Prostate gland (tissue), 2 donors: ENCODE measurements at regions not wholly inside any gene's neighbourhood (a gene's known extent, or its start where the extent isn't known, plus 50 kb on each side); places are given as distances from the start of the nearest gene placed in this dataset.
"Not testable (repeated sequence)": the region's sequence is repeated elsewhere in the genome, so short reads cannot be mapped to it uniquely, and the experiment has no call there.

Source experiments
- DNase-seq: peaks from one replicate; pipeline ENCODE4 v3.0.0-alpha.2; 2019; ENCODE audit warnings: low spot score
- H3K27ac ChIP-seq, 2 donors: fragments of 200-600 bp; sonication (generic); 2 replicates each; pipeline ENCODE4 v1.5.1; 2017 to 2019
- H3K27me3 ChIP-seq: fragments of 200-600 bp; sonication (generic); replicated peaks from 2 replicates; pipeline ENCODE4 v1.5.1; 2019; ENCODE audit not compliant: insufficient read depth
- H3K36me3 ChIP-seq, 2 donors: fragments of 200-600 bp; sonication (generic); 1 replicate in 1 of 2; 2 replicates in 1 of 2; pipeline versions ENCODE4 v1.5.1 to v1.8.1; 2017 to 2019
- H3K4me1 ChIP-seq: fragments of 200-600 bp; sonication (generic); replicated peaks from 2 replicates; pipeline ENCODE4 v1.5.1; 2019
- H3K4me3 ChIP-seq, 2 donors: fragments of 200-600 bp; sonication (generic); 2 replicates each; pipeline ENCODE4 v1.5.1; 2017 to 2019
- H3K9me3 ChIP-seq: fragments of 200-600 bp; sonication (generic); 2 replicates; pipeline ENCODE4 v1.5.1; 2017
- WGBS: methylation state at CpG from one replicate; pipeline ENCODE4 v1.1.5; 2018; 5-methylcytosine and 5-hydroxymethylcytosine counted together
- intact Hi-C: fragments of 100-400 bp; cut with DNase I; formaldehyde crosslinking; loops from one replicate; pipeline ENCODE4 v1.14.2; 2022

GRCh38 chr16:18136288-18136687, 200.2 kb downstream of the NPIPA8 start:
- H3K9me3 ChIP-seq, intact Hi-C loops, DNase-seq, H3K4me3 ChIP-seq, H3K27me3 ChIP-seq, H3K27ac ChIP-seq, H3K4me1 ChIP-seq, H3K36me3 ChIP-seq: not testable (repeated sequence)
- no CpG with 5 or more reads among the region's 1 CpG for WGBS

DNA sequence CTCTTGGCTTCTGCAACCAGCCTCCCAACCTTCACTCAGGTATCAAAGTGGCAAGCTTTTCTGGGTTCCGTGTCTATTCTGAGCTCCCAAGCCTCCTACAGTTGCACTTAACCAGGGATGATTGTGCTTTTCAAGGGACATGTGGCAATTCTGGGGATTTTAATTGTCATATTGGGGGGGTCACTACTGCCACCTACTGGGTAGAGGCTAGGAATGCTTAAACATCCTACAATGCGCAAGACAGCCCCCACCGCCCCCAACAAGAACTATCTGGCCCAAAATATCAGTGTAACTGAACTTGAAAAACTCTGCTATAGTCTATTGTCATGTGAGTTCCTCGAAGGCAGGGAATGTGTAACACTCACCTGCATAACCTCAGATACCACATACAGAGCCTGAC, 201.5 kb downstream of the NPIPA8 start:
- H3K36me3 ChIP-seq, H3K4me1 ChIP-seq, H3K4me3 ChIP-seq, H3K27ac ChIP-seq, DNase-seq, intact Hi-C loops, H3K27me3 ChIP-seq, H3K9me3 ChIP-seq: not testable (repeated sequence)
- WGBS: 63% methylated on average over 1 of the region's 4 CpGs

GRCh38 chr16:18131587-18131986, 204.9 kb downstream of the NPIPA8 start:
- DNase-seq, H3K4me1 ChIP-seq, H3K27me3 ChIP-seq, H3K36me3 ChIP-seq, intact Hi-C loops, H3K27ac ChIP-seq, H3K4me3 ChIP-seq, H3K9me3 ChIP-seq: not testable (repeated sequence)
- WGBS: 10% methylated on average over 6 of the region's 6 CpGs

DNA sequence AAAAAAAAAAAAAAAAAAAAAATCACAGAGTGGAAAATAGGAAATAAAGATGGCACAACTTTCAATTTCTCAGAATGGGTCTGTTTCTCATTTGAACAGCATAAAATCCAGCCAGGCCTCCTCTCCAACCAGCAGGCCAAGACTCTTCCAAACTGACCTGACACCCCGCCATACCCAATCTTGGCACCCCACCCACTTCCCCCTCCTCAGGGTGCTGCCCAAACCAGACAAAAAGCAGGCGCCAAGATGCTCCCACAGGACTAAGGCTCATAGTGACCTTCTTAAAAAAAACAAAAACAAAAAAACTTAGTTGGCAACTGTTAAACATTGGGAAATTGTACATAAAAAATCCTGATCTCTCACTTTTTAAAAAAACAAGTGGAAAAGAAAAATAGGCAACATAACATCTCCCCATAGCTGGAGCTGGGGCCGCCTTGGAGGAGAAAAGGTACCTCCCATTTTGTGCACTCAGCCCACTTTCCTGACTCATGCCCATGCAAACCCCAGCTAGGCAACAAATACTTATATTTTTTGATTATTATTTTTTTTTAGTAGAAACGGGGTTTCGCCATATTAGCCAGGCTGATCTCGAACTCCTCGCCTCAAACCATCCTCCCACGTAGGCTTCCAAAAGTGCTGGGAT, 205.9 kb downstream of the NPIPA8 start:
- H3K27ac ChIP-seq, H3K4me1 ChIP-seq, H3K27me3 ChIP-seq, DNase-seq, intact Hi-C loops, H3K4me3 ChIP-seq, H3K36me3 ChIP-seq, H3K9me3 ChIP-seq: not testable (repeated sequence)
- 91% methylated on average over 7 of the region's 8 CpGs for WGBS

- H3K4me1 ChIP-seq, H3K4me3 ChIP-seq, H3K27me3 ChIP-seq, DNase-seq, H3K36me3 ChIP-seq, H3K27ac ChIP-seq, intact Hi-C loops, H3K9me3 ChIP-seq: not testable (repeated sequence)
- WGBS: 100% methylated on average over 1 of the region's 12 CpGs
These were observed 209.5 kb downstream of the NPIPA8 start for GRCh38 chr16:18127033-18127432.

GRCh38 chr16:18119092-18119491, 217.4 kb downstream of the NPIPA8 start:
- DNase-seq, H3K4me1 ChIP-seq, H3K4me3 ChIP-seq, H3K36me3 ChIP-seq, intact Hi-C loops, H3K9me3 ChIP-seq, H3K27ac ChIP-seq, H3K27me3 ChIP-seq: not testable (repeated sequence)
- WGBS: 69% methylated on average over 3 of the region's 4 CpGs

DNA sequence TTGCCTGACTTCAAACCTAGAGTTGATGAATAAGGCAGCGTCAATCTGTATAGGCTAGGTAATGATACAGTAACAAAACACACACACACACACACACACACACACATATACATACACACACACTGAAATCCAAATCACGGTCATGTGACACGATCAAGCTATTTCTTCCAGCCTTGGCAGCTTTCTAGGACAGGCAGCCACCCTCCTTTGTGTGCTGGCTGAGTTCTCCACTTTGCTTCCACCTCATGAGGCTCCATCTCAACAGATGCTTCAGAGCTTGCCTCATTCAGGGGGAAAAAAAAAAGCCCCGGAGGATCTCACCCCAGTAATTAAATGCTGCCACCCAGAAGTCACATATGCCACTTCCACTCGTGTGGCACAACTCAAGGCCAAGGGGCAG, 217.9 kb downstream of the NPIPA8 start:
- H3K4me3 ChIP-seq, H3K36me3 ChIP-seq, H3K4me1 ChIP-seq, H3K27me3 ChIP-seq, H3K27ac ChIP-seq, intact Hi-C loops, H3K9me3 ChIP-seq, DNase-seq: not testable (repeated sequence)
- WGBS: 73% methylated on average over 4 of the region's 5 CpGs

- H3K27ac ChIP-seq, H3K9me3 ChIP-seq, H3K27me3 ChIP-seq, intact Hi-C loops, H3K4me3 ChIP-seq, H3K4me1 ChIP-seq, DNase-seq, H3K36me3 ChIP-seq: not testable (repeated sequence)
- WGBS: 39% methylated on average over 7 of the region's 9 CpGs
These were observed 218.5 kb downstream of the NPIPA8 start for GRCh38 chr16:18118071-18118470.

DNA sequence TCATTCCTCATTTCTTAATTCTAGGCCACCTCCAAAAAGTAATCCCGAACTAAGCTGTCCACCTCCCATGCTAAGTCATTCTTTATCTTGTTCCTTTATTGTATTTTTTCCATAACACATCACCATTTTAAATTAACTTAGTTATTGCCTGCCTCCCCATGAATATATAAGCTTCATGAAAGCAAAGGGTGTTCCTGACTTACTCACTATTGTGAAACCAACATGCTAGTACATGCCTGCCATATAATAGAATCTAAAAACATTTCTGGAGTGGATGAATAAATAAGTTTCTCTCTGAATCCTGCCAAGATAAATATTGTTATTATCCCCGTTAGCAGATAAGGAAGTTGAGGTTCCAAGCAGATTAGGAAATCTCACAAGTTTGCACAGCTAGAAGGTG, 232.1 kb downstream of the NPIPA8 start:
- H3K9me3 ChIP-seq, H3K4me1 ChIP-seq, intact Hi-C loops, H3K4me3 ChIP-seq, H3K27ac ChIP-seq, H3K27me3 ChIP-seq, H3K36me3 ChIP-seq, DNase-seq: not testable (repeated sequence)
- 53% methylated on average over 2 of the region's 2 CpGs for WGBS

DNA sequence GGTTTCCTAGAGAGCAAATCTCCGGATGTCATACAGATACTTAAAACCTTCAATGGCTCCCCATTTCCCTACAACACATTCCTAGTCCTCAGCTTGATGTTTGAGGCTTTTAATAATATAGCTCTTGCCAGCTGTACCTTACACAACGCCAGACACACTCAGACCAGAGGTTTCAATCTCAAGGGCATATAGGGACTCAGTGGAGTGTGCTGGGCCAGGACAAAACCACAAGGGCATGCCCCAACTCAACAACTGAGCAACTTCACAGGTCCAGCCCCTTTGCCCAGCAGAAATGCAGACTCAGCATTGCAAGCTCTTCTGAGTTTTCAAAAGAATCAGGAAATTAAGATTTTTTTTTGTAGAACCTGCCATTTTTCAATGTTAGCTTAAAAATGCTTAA, 235.5 kb downstream of the NPIPA8 start:
- H3K4me1 ChIP-seq: not testable (repeated sequence)

DNA sequence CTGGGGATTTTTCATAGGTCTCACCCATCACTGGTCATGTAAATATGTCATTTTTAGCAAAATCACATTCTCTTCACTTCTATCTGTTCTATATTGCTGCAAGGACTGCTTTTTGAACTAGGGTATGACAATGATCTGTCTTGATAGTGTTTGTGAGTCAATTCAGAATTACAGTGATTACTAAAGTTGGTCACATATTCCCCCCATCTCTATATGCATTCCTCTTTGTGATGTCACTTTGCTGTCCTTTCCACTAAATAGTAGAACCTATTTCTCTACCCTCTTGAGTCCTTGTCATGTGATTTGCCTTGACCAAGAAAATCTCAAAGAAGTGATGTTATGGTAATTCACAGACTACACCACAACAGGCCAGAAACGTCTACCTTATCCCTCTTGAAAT, 243.9 kb downstream of the NPIPA8 start:
- H3K4me1 ChIP-seq, H3K36me3 ChIP-seq, DNase-seq, intact Hi-C loops, H3K4me3 ChIP-seq, H3K9me3 ChIP-seq, H3K27ac ChIP-seq, H3K27me3 ChIP-seq: not testable (repeated sequence)
- 62% methylated on average over 1 of the region's 1 CpG for WGBS

More for the DNA sequence above, 235.5 kb downstream of the NPIPA8 start:
- DNase-seq, H3K27me3 ChIP-seq, H3K4me3 ChIP-seq, H3K9me3 ChIP-seq, H3K36me3 ChIP-seq, H3K27ac ChIP-seq, intact Hi-C loops: not testable (repeated sequence)
- no CpG with 5 or more reads among the region's 2 CpGs for WGBS

GRCh38 chr16:18080658-18081363, 255.7 kb downstream of the NPIPA8 start:
- H3K27me3 ChIP-seq, H3K4me1 ChIP-seq, intact Hi-C loops, H3K9me3 ChIP-seq, DNase-seq, H3K4me3 ChIP-seq, H3K27ac ChIP-seq, H3K36me3 ChIP-seq: not testable (repeated sequence)
- 87% methylated on average over 2 of the region's 2 CpGs for WGBS

DNA sequence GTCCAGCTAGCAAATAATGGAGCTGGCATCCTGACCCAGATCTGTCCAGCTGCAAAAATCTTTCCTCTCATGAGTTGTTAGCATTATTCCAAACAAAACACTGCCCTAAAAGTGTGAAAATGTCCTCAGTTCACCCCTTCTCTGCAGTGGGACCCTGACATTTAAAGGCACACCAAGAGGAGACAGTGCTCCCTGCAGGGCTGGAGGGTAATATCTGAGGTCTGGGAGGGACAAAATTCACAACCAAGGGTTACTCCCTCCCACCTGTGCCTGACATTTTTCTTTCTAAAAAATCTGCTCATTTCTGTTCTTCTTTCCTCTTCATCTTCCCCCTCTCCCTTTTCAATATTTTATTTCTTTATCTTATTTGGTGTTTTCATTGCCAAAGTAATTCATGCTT, 258.6 kb downstream of the NPIPA8 start:
- intact Hi-C loops, H3K4me3 ChIP-seq, H3K9me3 ChIP-seq, H3K27me3 ChIP-seq, H3K27ac ChIP-seq, DNase-seq, H3K4me1 ChIP-seq, H3K36me3 ChIP-seq: not testable (repeated sequence)
